AG09309 (cell line): ENCODE measurements at regions not wholly inside any gene's neighbourhood (a gene's known extent, or its start where the extent isn't known, plus 50 kb on each side); places are given as distances from the start of the nearest gene placed in this dataset.

Experiments
- DNase-seq: peaks from one replicate; pipeline ENCODE4 v3.0.0-alpha.2; 2010; ENCODE audit warnings: low read depth
- H3K4me3 ChIP-seq: 2 replicates; pipeline ENCODE4 v1.5.1; 2011; ENCODE audit warnings: mild to moderate bottlenecking, low read depth, low read length, moderate library complexity; ENCODE audit not compliant: control insufficient read depth
- CTCF ChIP-seq: IDR thresholded peaks from 2 replicates; pipeline ENCODE4 v1.5.1; 2011; ENCODE audit warnings: mild to moderate bottlenecking, low read depth, low read length, inconsistent platforms; ENCODE audit not compliant: insufficient read depth, control insufficient read depth; ENCODE audit errors: missing control alignments

GRCh38 chr6:8674126-8674525 lies 238.8 kb upstream of the SLC35B3 start:
- no peak overlapping the region for H3K4me3 ChIP-seq
- TF ChIP-seq CTCF, result no peak
- no peak for DNase-seq

GRCh38 chr6:8672882-8673281 lies 237.5 kb upstream of the SLC35B3 start:
- TF ChIP-seq CTCF, result no peak
- DNase-seq, result no peak
- H3K4me3 ChIP-seq, result no peak overlapping the region

GRCh38 chr6:8670792-8671191 lies 235.4 kb upstream of the SLC35B3 start:
- no peak for TF ChIP-seq CTCF
- H3K4me3 ChIP-seq, result no peak overlapping the region
- no peak for DNase-seq

GRCh38 chr6:8664700-8665099 lies 229.4 kb upstream of the SLC35B3 start:
- H3K4me3 ChIP-seq, result no peak overlapping the region
- no peak for DNase-seq
- no peak for TF ChIP-seq CTCF

DNA sequence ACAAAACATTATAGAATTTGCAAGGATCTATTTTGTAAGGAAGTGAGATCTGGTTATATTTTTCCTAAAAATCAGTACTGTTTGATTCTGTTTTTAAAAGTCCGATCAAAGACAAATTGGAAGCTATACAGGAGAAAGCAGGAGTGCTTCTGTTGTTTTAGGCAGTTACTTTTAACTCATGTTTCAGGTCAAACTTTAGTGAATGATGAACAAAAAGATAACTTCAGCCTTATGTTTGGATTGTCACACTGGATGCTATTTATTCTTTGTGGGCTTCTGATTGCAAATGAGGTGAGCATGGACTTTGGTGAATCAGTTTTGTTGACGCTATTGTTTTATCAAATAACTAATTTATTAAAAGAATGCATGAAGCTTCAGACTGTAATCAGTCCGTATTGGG lies 228.7 kb upstream of the SLC35B3 start:
- no peak overlapping the region for H3K4me3 ChIP-seq
- DNase-seq, result no peak
- TF ChIP-seq CTCF, result no peak

GRCh38 chr6:8659404-8660189 lies 224.3 kb upstream of the SLC35B3 start:
- TF ChIP-seq CTCF, result no peak
- H3K4me3 ChIP-seq, result no peak overlapping the region
- DNase-seq, result no peak
